Neural cell (in vitro differentiated cells): ENCODE measurements at regions not wholly inside any gene's neighbourhood (a gene's known extent, or its start where the extent isn't known, plus 50 kb on each side); places are given as distances from the start of the nearest gene placed in this dataset.

ENCODE experiments used
- EP300 ChIP-seq: fragments of 450-650 bp; conservative IDR thresholded peaks from 2 replicates; pipeline ENCODE4 v1.6.1; 2014; ENCODE audit warnings: antibody characterized with exemption, mild to moderate bottlenecking, moderate library complexity; ENCODE audit not compliant: poor library complexity, severe bottlenecking
- EZH2 ChIP-seq: fragments of 200-600, 300-800 bp; shearing (Covaris generic), sonication (generic); IDR thresholded peaks from 2 replicates; pipeline ENCODE4 v1.6.1; 2014; ENCODE audit warnings: antibody characterized with exemption, low read length, borderline replicate concordance, mild to moderate bottlenecking; ENCODE audit not compliant: insufficient read depth, poor library complexity, severe bottlenecking
- MXI1 ChIP-seq: fragments of 450-650 bp; conservative IDR thresholded peaks from 2 replicates; pipeline ENCODE4 v1.6.1; 2014; ENCODE audit warnings: antibody characterized with exemption, mild to moderate bottlenecking; ENCODE audit not compliant: poor library complexity, severe bottlenecking
- POLR2AphosphoS5 ChIP-seq: IDR thresholded peaks from 2 replicates; pipeline ENCODE4 v1.6.1; 2012
- TF ChIP-seq, protein P1 (sequence below): fragments of 450-650 bp; IDR thresholded peaks from 2 replicates; pipeline ENCODE4 v1.5.1; 2014; ENCODE audit warnings: antibody characterized with exemption, mild to moderate bottlenecking, moderate library complexity; ENCODE audit not compliant: poor library complexity, severe bottlenecking
- TF ChIP-seq, protein P2 (sequence below): IDR thresholded peaks from 2 replicates; pipeline ENCODE4 v1.6.1; 2012; ENCODE audit warnings: borderline replicate concordance

DNA sequence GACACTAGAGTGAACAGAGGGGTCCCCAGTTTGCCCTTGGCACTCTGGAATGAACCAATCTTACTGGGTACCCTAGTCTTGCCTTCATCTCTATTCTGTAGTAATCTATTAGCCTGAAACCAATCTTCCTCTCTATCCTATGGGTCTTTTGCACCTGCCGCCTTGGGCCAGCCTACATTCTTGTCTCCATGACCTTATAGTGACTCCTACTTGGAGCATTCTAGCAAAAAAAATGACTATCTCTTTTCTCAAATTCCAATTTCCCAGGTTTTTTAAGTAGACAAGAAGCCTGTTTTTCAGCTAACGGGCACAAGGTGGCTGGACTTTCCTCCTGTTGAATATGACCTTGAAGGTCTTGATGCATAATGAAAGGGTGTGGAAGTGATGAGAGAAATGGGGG lies 568.7 kb downstream of the TRAM1L1 start:
- TF ChIP-seq POLR2AphosphoS5 (no peak), EP300 (no peak), MXI1 (no peak), EZH2 (no peak)
- TF ChIP-seq, protein P1, sequence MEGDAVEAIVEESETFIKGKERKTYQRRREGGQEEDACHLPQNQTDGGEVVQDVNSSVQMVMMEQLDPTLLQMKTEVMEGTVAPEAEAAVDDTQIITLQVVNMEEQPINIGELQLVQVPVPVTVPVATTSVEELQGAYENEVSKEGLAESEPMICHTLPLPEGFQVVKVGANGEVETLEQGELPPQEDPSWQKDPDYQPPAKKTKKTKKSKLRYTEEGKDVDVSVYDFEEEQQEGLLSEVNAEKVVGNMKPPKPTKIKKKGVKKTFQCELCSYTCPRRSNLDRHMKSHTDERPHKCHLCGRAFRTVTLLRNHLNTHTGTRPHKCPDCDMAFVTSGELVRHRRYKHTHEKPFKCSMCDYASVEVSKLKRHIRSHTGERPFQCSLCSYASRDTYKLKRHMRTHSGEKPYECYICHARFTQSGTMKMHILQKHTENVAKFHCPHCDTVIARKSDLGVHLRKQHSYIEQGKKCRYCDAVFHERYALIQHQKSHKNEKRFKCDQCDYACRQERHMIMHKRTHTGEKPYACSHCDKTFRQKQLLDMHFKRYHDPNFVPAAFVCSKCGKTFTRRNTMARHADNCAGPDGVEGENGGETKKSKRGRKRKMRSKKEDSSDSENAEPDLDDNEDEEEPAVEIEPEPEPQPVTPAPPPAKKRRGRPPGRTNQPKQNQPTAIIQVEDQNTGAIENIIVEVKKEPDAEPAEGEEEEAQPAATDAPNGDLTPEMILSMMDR = no peak
- TF ChIP-seq, protein P2, sequence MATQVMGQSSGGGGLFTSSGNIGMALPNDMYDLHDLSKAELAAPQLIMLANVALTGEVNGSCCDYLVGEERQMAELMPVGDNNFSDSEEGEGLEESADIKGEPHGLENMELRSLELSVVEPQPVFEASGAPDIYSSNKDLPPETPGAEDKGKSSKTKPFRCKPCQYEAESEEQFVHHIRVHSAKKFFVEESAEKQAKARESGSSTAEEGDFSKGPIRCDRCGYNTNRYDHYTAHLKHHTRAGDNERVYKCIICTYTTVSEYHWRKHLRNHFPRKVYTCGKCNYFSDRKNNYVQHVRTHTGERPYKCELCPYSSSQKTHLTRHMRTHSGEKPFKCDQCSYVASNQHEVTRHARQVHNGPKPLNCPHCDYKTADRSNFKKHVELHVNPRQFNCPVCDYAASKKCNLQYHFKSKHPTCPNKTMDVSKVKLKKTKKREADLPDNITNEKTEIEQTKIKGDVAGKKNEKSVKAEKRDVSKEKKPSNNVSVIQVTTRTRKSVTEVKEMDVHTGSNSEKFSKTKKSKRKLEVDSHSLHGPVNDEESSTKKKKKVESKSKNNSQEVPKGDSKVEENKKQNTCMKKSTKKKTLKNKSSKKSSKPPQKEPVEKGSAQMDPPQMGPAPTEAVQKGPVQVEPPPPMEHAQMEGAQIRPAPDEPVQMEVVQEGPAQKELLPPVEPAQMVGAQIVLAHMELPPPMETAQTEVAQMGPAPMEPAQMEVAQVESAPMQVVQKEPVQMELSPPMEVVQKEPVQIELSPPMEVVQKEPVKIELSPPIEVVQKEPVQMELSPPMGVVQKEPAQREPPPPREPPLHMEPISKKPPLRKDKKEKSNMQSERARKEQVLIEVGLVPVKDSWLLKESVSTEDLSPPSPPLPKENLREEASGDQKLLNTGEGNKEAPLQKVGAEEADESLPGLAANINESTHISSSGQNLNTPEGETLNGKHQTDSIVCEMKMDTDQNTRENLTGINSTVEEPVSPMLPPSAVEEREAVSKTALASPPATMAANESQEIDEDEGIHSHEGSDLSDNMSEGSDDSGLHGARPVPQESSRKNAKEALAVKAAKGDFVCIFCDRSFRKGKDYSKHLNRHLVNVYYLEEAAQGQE = no peak
